Fibroblast of villous mesenchyme (primary cell): ENCODE measurements at regions not wholly inside any gene's neighbourhood (a gene's known extent, or its start where the extent isn't known, plus 50 kb on each side); places are given as distances from the start of the nearest gene placed in this dataset.
A peak's percentile ranks its signal among the peaks of the same experiment; 100 is the strongest.

Experiments used
- DNase-seq: peaks from one replicate; pipeline ENCODE4 v3.0.0-alpha.2; 2010; ENCODE audit warnings: low read depth
- H3K4me3 ChIP-seq: 2 replicates; pipeline ENCODE4 v1.5.1; 2011; ENCODE audit warnings: low read depth, mild to moderate bottlenecking, low read length
- CTCF ChIP-seq: IDR thresholded peaks from 2 replicates; pipeline ENCODE4 v1.5.1; 2012; ENCODE audit warnings: low read depth, mild to moderate bottlenecking, low read length; ENCODE audit not compliant: insufficient read depth

- no peak for TF ChIP-seq CTCF
- no peak overlapping the region for H3K4me3 ChIP-seq
- DNase-seq = no peak
These were observed 143.4 kb upstream of the ATP6AP2 start for GRCh38 chrX:40437348-40437747.

- peak; percentile 22 for DNase-seq
- H3K4me3 ChIP-seq = no peak overlapping the region
- no peak for TF ChIP-seq CTCF
These were observed 145.8 kb upstream of the ATP6AP2 start for GRCh38 chrX:40434947-40435346.

GRCh38 chrX:40434443-40434842, 146.3 kb upstream of the ATP6AP2 start:
- no peak for DNase-seq
- no peak overlapping the region for H3K4me3 ChIP-seq
- TF ChIP-seq CTCF = no peak

GRCh38 chrX:40433160-40433559, 147.6 kb upstream of the ATP6AP2 start:
- TF ChIP-seq CTCF = no peak
- DNase-seq = no peak
- H3K4me3 ChIP-seq = no peak overlapping the region

- no peak for TF ChIP-seq CTCF
- no peak for DNase-seq
- H3K4me3 ChIP-seq = no peak overlapping the region
These were observed 156.5 kb upstream of the ATP6AP2 start for GRCh38 chrX:40424259-40424658.

GRCh38 chrX:40423299-40423698, 157.5 kb upstream of the ATP6AP2 start:
- no peak for TF ChIP-seq CTCF
- no peak overlapping the region for H3K4me3 ChIP-seq
- no peak for DNase-seq

- H3K4me3 ChIP-seq = no peak overlapping the region
- no peak for DNase-seq
- no peak for TF ChIP-seq CTCF
These were observed 158.7 kb upstream of the ATP6AP2 start for GRCh38 chrX:40422021-40422420.
